ENCODE measurements at regions not wholly inside any gene's neighbourhood (a gene's known extent, or its start where the extent isn't known, plus 50 kb on each side); places are given as distances from the start of the nearest gene placed in this dataset.

DNA sequence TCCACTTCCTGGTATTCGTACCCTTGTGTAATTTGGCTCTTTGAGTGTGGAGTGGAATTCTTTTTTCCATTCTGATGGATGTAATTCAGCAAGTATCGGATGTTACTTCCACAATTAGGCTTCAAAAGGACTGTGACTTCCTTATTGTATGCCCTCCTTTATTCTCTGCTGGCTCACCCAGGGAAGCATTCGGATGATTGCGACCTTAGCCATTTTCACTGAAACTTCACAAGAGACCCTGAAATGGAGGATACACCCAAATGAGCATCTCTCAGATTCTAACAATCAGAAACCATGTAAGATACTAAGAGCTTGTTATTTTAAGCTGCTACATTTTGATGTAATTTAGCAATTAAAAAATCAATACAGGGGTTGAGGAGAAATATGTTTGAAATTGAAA lies 493.1 kb downstream of the DNAJB9 start:
- 87% methylated on average over 4 of the region's 4 CpGs for WGBS
- no peaks in the 10 kb centered on the region for H3K4me1 ChIP-seq
- no peak overlapping the region for H3K4me3 ChIP-seq
- no peak overlapping the region for H3K27ac ChIP-seq (replicated peaks in 1 of 4)
- intact Hi-C loops (cut with DNase I) = no loop called here
- H3K9me3 ChIP-seq = no peaks in the 10 kb centered on the region
- H3K27me3 ChIP-seq = no peaks in the 10 kb centered on the region
- no peak for DNase-seq (ENCODE audit: extremely low spot score)
- H3K36me3 ChIP-seq = no peaks in the 10 kb centered on the region
- no peak for TF ChIP-seq CTCF (IDR thresholded peaks at IDR 0.05)
- TF ChIP-seq EP300 (IDR thresholded peaks at IDR 0.05) = no peak
- no peak for TF ChIP-seq POLR2AphosphoS5 (IDR thresholded peaks at IDR 0.05)
- TF ChIP-seq POLR2A (IDR thresholded peaks at IDR 0.05; ENCODE audit: low read depth) = no peak

- intact Hi-C loops (cut with DNase I) = no loop called here
- TF ChIP-seq POLR2A (IDR thresholded peaks at IDR 0.05; ENCODE audit: low read depth) (no peak), EP300 (IDR thresholded peaks at IDR 0.05) (no peak), CTCF (IDR thresholded peaks at IDR 0.05) (no peak), POLR2AphosphoS5 (IDR thresholded peaks at IDR 0.05) (no peak)
- H3K4me3 ChIP-seq = no peak overlapping the region
- H3K27ac ChIP-seq (replicated peaks in 1 of 4) = no peak overlapping the region
- H3K36me3 ChIP-seq = no peaks in the 10 kb centered on the region
- H3K4me1 ChIP-seq = no peaks in the 10 kb centered on the region
- H3K9me3 ChIP-seq = no peaks in the 10 kb centered on the region
- H3K27me3 ChIP-seq = no peaks in the 10 kb centered on the region
- no peak for DNase-seq (ENCODE audit: extremely low spot score)
- 88% methylated on average over 3 of the region's 3 CpGs for WGBS
These were observed 503.9 kb downstream of the DNAJB9 start for GRCh38 chr7:109073543-109073942.

DNA sequence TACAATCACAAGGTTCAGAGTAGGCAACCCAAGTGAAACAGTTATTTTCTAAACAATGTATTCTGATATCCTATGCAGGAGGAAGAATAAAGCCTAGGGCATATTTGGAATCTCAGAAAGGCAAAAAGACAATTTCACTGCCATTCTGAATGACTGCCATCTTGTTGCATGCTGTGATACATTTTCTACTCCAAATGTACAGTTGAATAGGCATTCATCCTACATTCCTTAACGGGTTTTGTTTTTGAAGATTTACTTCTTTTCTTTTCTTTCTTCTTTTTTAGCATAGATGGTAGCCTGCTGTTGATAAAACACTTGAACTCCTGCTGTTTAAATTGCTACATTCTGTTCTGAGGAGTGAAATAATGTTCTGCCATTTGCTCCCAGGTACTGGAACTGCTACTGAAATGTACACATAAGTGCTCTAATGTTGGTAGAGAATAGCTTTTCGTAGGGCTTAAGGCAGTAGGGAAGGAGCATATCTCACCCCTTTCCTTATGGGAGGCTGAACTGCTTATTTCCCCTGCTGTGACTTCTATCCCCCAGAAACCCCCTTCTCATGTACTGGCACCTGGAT lies 506.8 kb downstream of the DNAJB9 start:
- Histone ChIP-seq H3K4me3 (no peak overlapping the region), H3K9me3 (no peaks in the 10 kb centered on the region), H3K27ac (replicated peaks in 1 of 4) (no peak overlapping the region), H3K36me3 (no peaks in the 10 kb centered on the region), H3K4me1 (no peaks in the 10 kb centered on the region), H3K27me3 (no peaks in the 10 kb centered on the region)
- 80% methylated on average over 2 of the region's 2 CpGs for WGBS
- DNase-seq (ENCODE audit: extremely low spot score) = no peak
- intact Hi-C loops (cut with DNase I) = no loop called here
- TF ChIP-seq POLR2A (IDR thresholded peaks at IDR 0.05; ENCODE audit: low read depth) (no peak), EP300 (IDR thresholded peaks at IDR 0.05) (no peak), CTCF (IDR thresholded peaks at IDR 0.05) (no peak), POLR2AphosphoS5 (IDR thresholded peaks at IDR 0.05) (no peak)

DNA sequence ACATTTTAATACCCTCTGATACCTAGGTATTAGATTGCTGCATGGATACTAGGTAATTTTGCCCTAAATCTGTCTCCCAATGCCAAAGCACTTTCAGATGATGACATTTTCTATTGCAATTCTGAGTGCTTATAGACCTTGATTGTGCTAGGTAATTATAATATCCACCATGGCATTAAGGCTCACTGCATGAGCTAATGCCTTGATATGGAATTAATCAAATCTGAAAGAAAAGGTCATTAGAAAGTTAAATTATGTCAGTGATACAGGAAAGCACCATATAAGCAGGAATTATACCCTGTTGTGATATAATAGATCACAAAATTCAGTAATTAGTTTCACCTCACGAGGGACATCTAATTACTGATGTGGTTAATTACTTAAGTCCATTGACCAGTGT lies 521.4 kb downstream of the DNAJB9 start:
- 81% methylated on average over 1 of the region's 1 CpG for WGBS
- Histone ChIP-seq H3K27ac (replicated peaks in 1 of 4) (no peak overlapping the region), H3K4me1 (no peaks in the 10 kb centered on the region), H3K4me3 (no peak overlapping the region), H3K36me3 (no peaks in the 10 kb centered on the region), H3K27me3 (no peaks in the 10 kb centered on the region), H3K9me3 (no peaks in the 10 kb centered on the region)
- intact Hi-C loops (cut with DNase I) = no loop called here
- TF ChIP-seq CTCF (IDR thresholded peaks at IDR 0.05) = no peak
- no peak for TF ChIP-seq POLR2AphosphoS5 (IDR thresholded peaks at IDR 0.05)
- no peak for TF ChIP-seq EP300 (IDR thresholded peaks at IDR 0.05)
- no peak for TF ChIP-seq POLR2A (IDR thresholded peaks at IDR 0.05; ENCODE audit: low read depth)
- no peak for DNase-seq (ENCODE audit: extremely low spot score)

GRCh38 chr7:109092268-109092667 lies 522.6 kb downstream of the DNAJB9 start:
- Histone ChIP-seq H3K9me3 (no peaks in the 10 kb centered on the region), H3K36me3 (no peaks in the 10 kb centered on the region), H3K27ac (replicated peaks in 1 of 4) (no peak overlapping the region), H3K4me3 (no peak overlapping the region), H3K4me1 (no peaks in the 10 kb centered on the region), H3K27me3 (no peaks in the 10 kb centered on the region)
- 84% methylated on average over 1 of the region's 1 CpG for WGBS
- DNase-seq (ENCODE audit: extremely low spot score) = no peak
- intact Hi-C loops (cut with DNase I) = no loop called here
- TF ChIP-seq CTCF (IDR thresholded peaks at IDR 0.05) (no peak), EP300 (IDR thresholded peaks at IDR 0.05) (no peak), POLR2AphosphoS5 (IDR thresholded peaks at IDR 0.05) (no peak), POLR2A (IDR thresholded peaks at IDR 0.05; ENCODE audit: low read depth) (no peak)

Measured in esophagus muscularis mucosa (tissue), 4 donors.